HUES6 (cell line): ENCODE measurements at regions not wholly inside any gene's neighbourhood (a gene's known extent, or its start where the extent isn't known, plus 50 kb on each side); places are given as distances from the start of the nearest gene placed in this dataset.
"Not testable (repeated sequence)": the region's sequence is repeated elsewhere in the genome, so short reads cannot be mapped to it uniquely, and the experiment has no call there.

Experiments
- H3K27ac ChIP-seq: 2 replicates; pipeline ENCODE4 v1.7.0; 2013; ENCODE audit warnings: low read depth, mild to moderate bottlenecking, low read length, inconsistent platforms
- H3K27me3 ChIP-seq: 2 replicates; pipeline ENCODE4 v1.6.1; 2013; ENCODE audit warnings: low read length; ENCODE audit not compliant: control insufficient read depth, insufficient read depth
- H3K36me3 ChIP-seq: 2 replicates; pipeline ENCODE4 v1.6.1; 2013; ENCODE audit warnings: low read length; ENCODE audit not compliant: control insufficient read depth, insufficient read depth
- H3K4me1 ChIP-seq: 2 replicates; pipeline ENCODE4 v1.6.1; 2013; ENCODE audit warnings: low read length; ENCODE audit not compliant: control insufficient read depth, insufficient read depth
- H3K4me3 ChIP-seq: 2 replicates; pipeline ENCODE4 v1.5.1; 2013; ENCODE audit warnings: low read depth, low read length
- H3K9ac ChIP-seq: one replicate; pipeline ENCODE4 v1.6.1; 2013; ENCODE audit warnings: mild to moderate bottlenecking, low read length
- H3K9me3 ChIP-seq: 2 replicates; pipeline ENCODE4 v1.6.1; 2013; ENCODE audit warnings: low read depth, low read length; ENCODE audit not compliant: control insufficient read depth, insufficient read depth

- no peak overlapping the region for H3K9ac ChIP-seq
- H3K4me3 ChIP-seq, result no peak overlapping the region
- no peaks in the 10 kb centered on the region for H3K36me3 ChIP-seq
- H3K27me3 ChIP-seq, result no peaks in the 10 kb centered on the region
- H3K4me1 ChIP-seq, result peaks cover 14% of the 10 kb centered on the region
- H3K9me3 ChIP-seq, result peaks cover 17% of the 10 kb centered on the region
- no peak overlapping the region for H3K27ac ChIP-seq
These were observed 228.9 kb upstream of the ADGRL4 start for GRCh38 chr1:79235301-79236002.

DNA sequence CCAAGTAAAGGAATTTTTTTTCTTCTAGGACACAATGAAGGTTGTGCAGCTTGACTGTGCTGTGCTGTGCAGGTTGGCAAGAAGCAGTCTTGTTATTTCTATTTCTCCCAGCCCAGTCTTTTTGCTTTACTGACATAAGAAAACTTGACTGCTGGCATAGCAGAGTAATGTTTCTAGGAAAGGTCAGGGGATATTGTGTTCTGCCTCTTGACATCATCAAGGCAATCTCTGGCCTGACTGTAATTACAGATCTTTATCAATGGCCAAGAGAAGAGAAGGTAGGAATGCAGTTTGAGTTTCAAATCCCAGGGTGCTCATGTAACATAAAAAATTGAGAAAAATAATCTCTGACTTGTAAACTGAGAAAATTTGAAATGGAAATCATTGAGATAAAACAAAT lies 226.3 kb upstream of the ADGRL4 start:
- H3K4me1 ChIP-seq, result peaks cover 14% of the 10 kb centered on the region
- 0 out of 2 replicates have a peak, but pooled peaks cover 5% of the 10 kb centered on the region for H3K9me3 ChIP-seq
- H3K27me3 ChIP-seq, result no peaks in the 10 kb centered on the region
- no peaks in the 10 kb centered on the region for H3K36me3 ChIP-seq
- H3K9ac ChIP-seq, result no peak overlapping the region
- no peak overlapping the region for H3K27ac ChIP-seq
- no peak overlapping the region for H3K4me3 ChIP-seq

GRCh38 chr1:79230751-79231150 lies 224.2 kb upstream of the ADGRL4 start:
- H3K9me3 ChIP-seq, H3K27me3 ChIP-seq, H3K9ac ChIP-seq, H3K4me1 ChIP-seq, H3K36me3 ChIP-seq, H3K4me3 ChIP-seq, H3K27ac ChIP-seq: not testable (repeated sequence)

DNA sequence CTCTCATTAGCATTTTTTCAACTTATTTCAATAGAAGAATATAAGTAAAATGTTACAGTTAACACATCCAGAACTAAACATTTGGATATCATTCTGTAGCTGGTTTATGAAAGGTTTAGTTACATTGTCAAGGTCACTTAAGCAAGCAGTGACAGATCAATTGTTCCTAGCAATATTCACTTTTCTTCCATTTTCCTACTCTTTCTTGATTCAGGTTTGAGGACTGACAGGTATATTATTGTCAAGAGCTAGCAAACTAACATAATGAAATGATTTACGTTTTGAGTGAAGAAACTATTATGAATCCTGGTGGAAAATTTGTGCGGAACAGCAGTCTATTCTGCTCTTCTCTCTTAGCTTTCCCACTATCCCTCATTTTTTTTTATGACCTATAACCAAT lies 220.4 kb upstream of the ADGRL4 start:
- no peaks in the 10 kb centered on the region for H3K27me3 ChIP-seq
- no peaks in the 10 kb centered on the region for H3K36me3 ChIP-seq
- H3K4me3 ChIP-seq, result no peak overlapping the region
- no peak overlapping the region for H3K9ac ChIP-seq
- H3K4me1 ChIP-seq, result no peaks in the 10 kb centered on the region
- H3K27ac ChIP-seq, result no peak overlapping the region
- H3K9me3 ChIP-seq, result 0 out of 2 replicates have a peak, but pooled peaks cover 5% of the 10 kb centered on the region

DNA sequence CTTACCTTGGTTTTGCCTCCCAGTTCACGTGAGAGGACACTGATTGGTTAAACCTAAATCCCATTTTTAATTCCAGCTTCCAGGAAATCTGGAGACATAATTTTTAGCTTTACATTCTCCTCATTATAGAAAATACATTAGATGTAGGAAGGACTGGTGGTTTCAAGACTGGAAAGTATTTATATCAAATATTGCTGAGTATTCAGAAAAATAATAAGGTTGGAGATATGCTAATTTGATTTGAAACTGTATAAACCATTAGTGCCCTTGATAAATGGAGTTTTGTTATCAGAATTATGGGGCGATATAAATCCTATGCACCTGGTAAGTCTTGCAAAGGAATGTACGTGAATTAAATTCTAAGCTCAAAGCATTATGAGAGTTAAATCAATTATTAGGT lies 218.0 kb upstream of the ADGRL4 start:
- Histone ChIP-seq H3K9ac (no peak overlapping the region), H3K9me3 (peaks cover 22% of the 10 kb centered on the region), H3K4me1 (no peaks in the 10 kb centered on the region), H3K36me3 (no peaks in the 10 kb centered on the region), H3K27ac (no peak overlapping the region), H3K27me3 (no peaks in the 10 kb centered on the region), H3K4me3 (no peak overlapping the region)

- Histone ChIP-seq H3K27ac (no peak overlapping the region), H3K27me3 (no peaks in the 10 kb centered on the region), H3K4me1 (no peaks in the 10 kb centered on the region), H3K36me3 (no peaks in the 10 kb centered on the region), H3K9ac (no peak overlapping the region), H3K4me3 (no peak overlapping the region), H3K9me3 (peaks cover 24% of the 10 kb centered on the region)
These were observed 214.0 kb upstream of the ADGRL4 start for GRCh38 chr1:79220509-79220908.

- H3K9ac ChIP-seq, result no peak overlapping the region
These were observed 208.8 kb upstream of the ADGRL4 start for GRCh38 chr1:79215311-79215710.

GRCh38 chr1:79207786-79208185 lies 201.3 kb upstream of the ADGRL4 start:
- H3K4me1 ChIP-seq, result no peaks in the 10 kb centered on the region
- H3K27ac ChIP-seq, result no peak overlapping the region
- H3K36me3 ChIP-seq, result no peaks in the 10 kb centered on the region
- H3K27me3 ChIP-seq, result no peaks in the 10 kb centered on the region
- no peak overlapping the region for H3K9ac ChIP-seq
- no peak overlapping the region for H3K4me3 ChIP-seq
- H3K9me3 ChIP-seq, result no peaks in the 10 kb centered on the region

More at GRCh38 chr1:79215311-79215710, 208.8 kb upstream of the ADGRL4 start:
- Histone ChIP-seq H3K4me3 (no peak overlapping the region), H3K9me3 (peaks cover 7% of the 10 kb centered on the region), H3K4me1 (no peaks in the 10 kb centered on the region), H3K27ac (no peak overlapping the region), H3K27me3 (no peaks in the 10 kb centered on the region), H3K36me3 (no peaks in the 10 kb centered on the region)

- H3K4me3 ChIP-seq, result no peak overlapping the region
- H3K27me3 ChIP-seq, result no peaks in the 10 kb centered on the region
- H3K9me3 ChIP-seq, result no peaks in the 10 kb centered on the region
- H3K4me1 ChIP-seq, result no peaks in the 10 kb centered on the region
- no peak overlapping the region for H3K9ac ChIP-seq
- H3K27ac ChIP-seq, result no peak overlapping the region
- no peaks in the 10 kb centered on the region for H3K36me3 ChIP-seq
These were observed 200.8 kb upstream of the ADGRL4 start for GRCh38 chr1:79207331-79207730.

DNA sequence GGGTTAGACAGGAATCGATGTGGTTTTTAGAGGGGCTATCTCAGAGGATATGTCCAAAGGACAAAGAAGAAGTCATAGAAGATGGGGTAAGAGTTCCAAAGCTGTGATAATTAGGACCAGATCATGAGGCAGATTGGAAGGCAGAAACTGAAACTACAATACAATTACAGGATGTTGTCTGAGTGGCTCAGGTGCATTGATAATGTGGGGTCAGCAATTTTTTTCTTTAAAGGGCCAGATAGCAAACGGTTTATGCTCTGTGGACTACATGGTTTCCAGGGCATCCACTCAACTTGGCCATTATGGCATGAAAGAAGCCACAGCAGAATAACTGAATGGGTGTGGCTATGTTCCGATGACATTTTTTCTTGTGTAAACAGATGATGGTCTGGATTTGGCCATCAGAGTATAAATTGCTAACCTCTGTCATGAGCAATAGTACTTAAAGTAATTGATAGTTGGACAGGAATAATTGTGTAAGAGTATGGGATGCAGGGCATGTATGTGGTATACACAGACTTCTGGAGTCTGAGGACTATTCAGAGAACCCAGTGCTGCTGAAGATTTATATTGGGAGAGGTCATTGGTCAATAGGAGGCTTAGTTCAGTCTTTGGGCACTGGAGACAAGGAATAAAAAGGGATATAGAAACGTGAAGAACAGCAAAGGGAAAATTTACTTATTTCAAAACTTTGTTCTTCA lies 198.4 kb upstream of the ADGRL4 start:
- Histone ChIP-seq H3K27ac (no peak overlapping the region), H3K4me3 (no peak overlapping the region), H3K36me3 (no peaks in the 10 kb centered on the region), H3K9ac (no peak overlapping the region), H3K4me1 (no peaks in the 10 kb centered on the region), H3K9me3 (no peaks in the 10 kb centered on the region), H3K27me3 (no peaks in the 10 kb centered on the region)

DNA sequence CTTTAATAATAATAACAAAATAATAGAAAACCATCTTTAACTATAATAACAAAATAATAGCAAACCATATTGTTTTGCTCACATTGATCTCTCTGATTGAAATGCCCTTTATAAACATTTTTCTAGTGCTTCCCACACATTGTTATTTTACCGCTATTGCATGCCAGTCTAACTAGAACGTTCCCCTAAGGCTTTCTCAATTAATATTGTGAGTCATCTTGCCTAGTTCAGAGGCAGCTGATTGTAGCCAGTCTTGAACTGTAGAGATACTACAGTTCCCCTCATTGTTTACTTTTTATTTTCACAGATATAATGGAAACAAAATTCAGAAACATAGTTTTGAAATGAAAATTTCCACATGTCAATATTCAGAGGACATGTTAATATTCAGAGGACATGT lies 192.3 kb upstream of the ADGRL4 start:
- Histone ChIP-seq H3K4me1 (no peaks in the 10 kb centered on the region), H3K27ac (no peak overlapping the region), H3K36me3 (no peaks in the 10 kb centered on the region), H3K9me3 (no peaks in the 10 kb centered on the region), H3K27me3 (no peaks in the 10 kb centered on the region), H3K4me3 (no peak overlapping the region), H3K9ac (no peak overlapping the region)
